D721Med (cell line): ENCODE measurements at regions not wholly inside any gene's neighbourhood (a gene's known extent, or its start where the extent isn't known, plus 50 kb on each side); places are given as distances from the start of the nearest gene placed in this dataset.
A peak's percentile ranks its signal among the peaks of the same experiment; 100 is the strongest.

Experiments
- DNase-seq: peaks from one replicate; pipeline ENCODE4 v3.0.0; 2011; ENCODE audit warnings: low spot score; ENCODE audit not compliant: insufficient read length
- FAIRE-seq: peaks from 2 replicates; lab custom pipeline; 2011; peaks lifted over from hg19 to GRCh38; lab: Jason Lieb, UNC
- CTCF ChIP-seq: IDR thresholded peaks from 2 replicates; pipeline ENCODE4 v1.5.1; 2012; ENCODE audit warnings: mild to moderate bottlenecking, control low read depth; ENCODE audit not compliant: insufficient read depth; ENCODE audit errors: missing control alignments

DNA sequence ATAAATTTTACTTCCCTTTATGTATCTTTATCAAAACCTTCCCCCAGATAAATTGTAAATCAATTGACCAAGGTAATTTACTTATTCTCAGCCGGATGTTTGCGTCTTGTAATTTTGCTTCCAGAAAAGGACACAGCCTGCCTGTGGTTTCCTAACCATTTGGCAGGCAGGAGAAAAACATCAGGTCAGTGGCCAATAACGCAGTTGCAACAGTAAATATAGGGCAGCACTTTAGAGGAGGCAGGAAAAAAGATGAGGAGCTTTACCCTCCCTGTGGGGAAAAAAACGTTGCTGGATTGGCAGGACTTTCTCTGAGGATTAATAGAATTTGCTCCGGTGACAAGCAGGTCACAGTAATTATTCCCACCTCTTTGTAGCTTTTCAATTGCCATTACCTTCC is 2618.1 kb downstream of the ARAP2 start:
- FAIRE-seq: no peak
- no peak for DNase-seq
- no peak for TF ChIP-seq CTCF

- FAIRE-seq: no peak
- TF ChIP-seq CTCF: no peak
- DNase-seq: no peak
Observed at GRCh38 chr4:33628296-33628695, 2616.0 kb downstream of the ARAP2 start.

DNA sequence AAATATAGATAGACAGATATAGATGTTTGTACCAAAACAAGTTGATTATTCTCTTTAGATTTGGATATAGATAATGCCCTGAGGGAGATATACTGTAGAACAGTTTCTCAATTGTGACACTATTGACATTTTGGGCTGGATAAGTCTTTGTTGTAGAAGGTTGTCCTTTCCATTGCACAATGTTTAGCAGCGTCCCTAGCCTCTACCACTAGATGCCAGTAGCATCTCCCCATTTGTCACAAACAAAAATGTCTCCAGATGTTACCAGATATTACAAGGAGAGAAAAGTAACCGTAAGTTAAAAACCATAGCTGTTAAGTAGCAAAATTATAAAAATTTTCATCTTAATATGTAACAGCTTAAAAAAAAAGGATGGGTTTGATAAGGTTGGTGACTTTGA is 2595.3 kb downstream of the ARAP2 start:
- DNase-seq (no peak), FAIRE-seq (no peak)
- TF ChIP-seq CTCF: peak; percentile 16

DNA sequence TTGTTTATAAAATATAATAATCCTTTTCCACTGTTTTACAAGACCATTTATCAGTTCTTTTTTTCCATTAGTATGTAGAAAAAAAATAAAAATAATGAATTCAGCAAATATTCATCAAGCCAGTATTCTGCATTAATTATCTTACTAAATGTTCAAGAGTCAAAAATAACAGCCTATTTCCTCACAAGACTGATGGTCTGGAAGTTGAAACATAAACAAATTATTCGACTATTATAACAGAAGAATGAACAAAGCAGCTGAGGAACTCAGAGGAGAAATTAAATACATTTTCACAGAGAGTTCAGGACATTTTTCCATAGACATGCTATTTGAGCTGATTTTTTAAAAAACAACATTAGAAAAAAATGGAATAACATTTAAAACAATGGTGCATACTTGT is 2594.8 kb downstream of the ARAP2 start:
- FAIRE-seq: no peak
- no peak for DNase-seq
- TF ChIP-seq CTCF: no peak

GRCh38 chr4:33650036-33650435 is 2594.3 kb downstream of the ARAP2 start:
- FAIRE-seq (no peak), DNase-seq (no peak)
- no peak for TF ChIP-seq CTCF

DNA sequence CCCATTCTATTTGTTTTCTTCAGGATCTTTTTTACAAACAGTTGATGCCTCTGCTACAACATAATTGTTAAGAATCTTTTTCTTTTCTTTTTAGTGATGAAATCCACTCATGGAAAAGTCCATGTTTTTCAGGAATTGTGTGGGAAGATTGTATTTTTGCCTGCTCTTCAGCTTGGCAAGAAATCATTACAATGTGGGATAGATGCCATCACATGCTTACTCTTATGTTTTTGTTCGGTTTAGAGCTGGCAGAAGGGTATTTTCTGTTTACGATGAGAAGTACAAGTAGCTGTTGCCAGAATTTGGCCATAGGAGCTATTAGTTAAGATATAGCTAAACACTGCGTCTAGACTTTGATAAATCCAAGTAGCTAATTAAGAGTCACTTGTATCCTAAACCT is 2585.3 kb downstream of the ARAP2 start:
- no peak for DNase-seq
- no peak for FAIRE-seq
- no peak for TF ChIP-seq CTCF

- FAIRE-seq (no peak), DNase-seq (no peak)
- no peak for TF ChIP-seq CTCF
Observed at GRCh38 chr4:33661636-33662035, 2582.7 kb downstream of the ARAP2 start.
